Right kidney (tissue), 1 donor: ENCODE measurements at regions not wholly inside any gene's neighbourhood (a gene's known extent, or its start where the extent isn't known, plus 50 kb on each side); places are given as distances from the start of the nearest gene placed in this dataset.

Experiments
- DNase-seq: peaks from one replicate; pipeline ENCODE4 v3.0.0-alpha.2; 2016

DNA sequence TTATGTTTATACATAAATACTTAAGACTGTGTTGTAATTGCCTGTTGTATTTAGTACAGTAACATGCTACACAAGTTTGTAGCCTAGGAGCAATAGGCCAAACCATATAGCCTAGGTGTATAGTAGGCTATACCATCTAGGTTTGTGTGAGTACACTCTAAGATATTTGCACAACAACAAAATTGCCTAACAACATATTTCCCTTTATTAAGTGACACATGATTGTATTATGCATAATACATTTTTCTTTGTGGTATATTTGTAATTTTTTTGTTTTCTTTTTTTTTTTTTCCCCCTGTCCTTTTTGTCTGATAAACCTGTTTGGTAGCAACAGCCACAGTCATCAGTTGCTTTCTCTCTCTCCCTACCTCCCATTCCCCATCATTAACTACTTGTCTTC, 945.6 kb downstream of the ZPLD1 start:
- no peak for DNase-seq

DNA sequence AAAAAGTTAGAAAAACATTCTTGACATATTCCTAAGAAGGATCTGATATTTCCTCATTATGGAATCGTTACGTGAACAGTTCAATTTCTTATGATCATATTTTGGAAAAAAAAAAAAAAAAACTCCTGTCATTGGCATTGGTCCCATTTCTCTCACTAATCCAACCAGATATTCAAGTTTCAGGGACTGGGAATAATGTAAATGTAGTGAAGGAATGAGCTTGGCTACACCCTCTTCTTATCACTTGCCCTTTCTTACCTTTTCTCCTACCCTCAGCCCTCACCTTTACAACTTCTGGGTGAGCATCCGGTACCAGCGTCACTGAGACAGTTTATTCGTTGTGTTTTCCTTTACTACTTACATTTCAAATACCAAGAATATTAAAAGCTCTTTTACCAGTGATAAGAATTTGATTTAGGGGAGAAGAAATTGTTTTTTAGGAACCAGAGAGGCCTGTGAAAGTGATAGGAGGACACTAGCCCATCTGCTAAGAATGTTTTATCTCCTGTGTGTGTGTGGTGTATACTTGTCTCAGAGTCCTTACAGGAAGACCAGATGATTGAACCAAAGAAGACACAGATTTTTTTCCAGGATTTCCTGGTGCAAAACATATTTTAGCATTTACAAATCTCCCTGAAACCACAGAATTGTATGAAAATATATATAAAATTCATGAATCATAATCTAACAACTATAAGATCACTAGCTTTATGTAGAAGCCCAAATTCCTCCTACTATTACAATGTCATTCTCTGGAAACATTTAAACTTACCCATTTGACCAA, 946.7 kb downstream of the ZPLD1 start:
- DNase-seq = no peak

DNA sequence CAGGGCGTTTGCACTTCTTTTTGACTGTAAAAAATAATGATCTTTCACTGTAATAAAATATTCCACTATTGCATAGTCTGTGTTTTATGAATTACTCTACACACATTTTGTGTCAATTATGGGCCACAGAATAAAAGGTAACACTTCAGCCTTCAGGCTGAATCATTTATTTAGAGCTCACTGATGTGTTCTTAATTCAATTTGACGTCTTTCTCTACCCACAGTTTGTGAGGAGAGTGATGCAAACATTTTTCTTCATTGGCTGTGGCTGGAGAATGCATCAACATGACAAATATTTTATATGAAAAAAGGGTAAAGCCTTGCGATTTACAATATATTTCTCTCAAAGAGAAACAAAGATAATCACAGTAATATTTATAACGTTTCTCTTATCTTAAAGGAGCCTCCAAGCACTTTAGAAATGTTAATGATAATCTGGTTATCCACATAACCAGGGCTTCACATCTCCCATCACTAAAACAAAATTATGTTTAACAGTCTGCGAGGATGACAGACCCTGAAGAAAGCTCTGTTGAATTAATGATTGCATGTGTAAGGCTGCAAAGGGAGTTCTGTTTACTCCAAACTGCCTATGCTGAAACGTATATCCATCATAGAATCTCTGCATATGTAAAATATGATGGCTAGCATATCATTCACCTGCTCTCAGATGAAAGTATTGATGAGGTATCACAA, 951.3 kb downstream of the ZPLD1 start:
- DNase-seq = no peak

DNA sequence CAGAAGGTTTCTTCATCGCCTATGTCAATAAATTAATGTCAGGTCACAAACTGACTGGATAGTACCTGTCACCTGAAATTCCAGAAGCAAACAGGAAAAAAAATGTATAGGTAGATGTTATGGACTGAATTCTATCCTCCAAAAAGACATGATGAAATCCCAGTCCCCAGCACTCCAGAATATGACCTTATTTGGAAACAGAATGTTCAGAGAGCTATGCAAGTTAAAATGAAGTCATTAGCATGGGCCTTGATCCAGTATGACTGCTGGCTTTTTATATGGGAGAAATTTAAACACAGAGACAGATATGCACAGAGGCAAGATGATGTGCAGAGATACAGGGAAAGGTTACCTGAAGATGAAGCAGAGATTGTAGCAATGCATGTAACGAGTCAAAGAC, 953.4 kb downstream of the ZPLD1 start:
- DNase-seq = no peak

DNA sequence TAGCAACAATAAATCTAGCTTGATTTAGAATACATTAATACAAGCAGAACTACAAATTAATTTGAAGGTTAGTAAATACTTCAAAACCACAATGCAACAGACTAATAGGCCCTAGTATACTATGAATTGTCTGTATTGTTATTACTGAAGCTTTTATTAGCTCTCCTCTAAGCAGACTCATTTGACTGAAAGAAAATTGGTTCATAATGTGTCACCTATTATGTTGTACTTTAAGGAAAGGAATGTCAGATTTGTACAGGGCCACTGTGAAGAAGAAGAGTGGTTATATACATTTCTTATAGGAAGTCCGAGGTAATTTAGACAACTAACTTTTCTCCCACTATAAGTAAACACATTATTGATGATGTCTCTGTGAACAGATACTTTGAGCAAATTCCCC, 954.5 kb downstream of the ZPLD1 start:
- DNase-seq = no peak

DNA sequence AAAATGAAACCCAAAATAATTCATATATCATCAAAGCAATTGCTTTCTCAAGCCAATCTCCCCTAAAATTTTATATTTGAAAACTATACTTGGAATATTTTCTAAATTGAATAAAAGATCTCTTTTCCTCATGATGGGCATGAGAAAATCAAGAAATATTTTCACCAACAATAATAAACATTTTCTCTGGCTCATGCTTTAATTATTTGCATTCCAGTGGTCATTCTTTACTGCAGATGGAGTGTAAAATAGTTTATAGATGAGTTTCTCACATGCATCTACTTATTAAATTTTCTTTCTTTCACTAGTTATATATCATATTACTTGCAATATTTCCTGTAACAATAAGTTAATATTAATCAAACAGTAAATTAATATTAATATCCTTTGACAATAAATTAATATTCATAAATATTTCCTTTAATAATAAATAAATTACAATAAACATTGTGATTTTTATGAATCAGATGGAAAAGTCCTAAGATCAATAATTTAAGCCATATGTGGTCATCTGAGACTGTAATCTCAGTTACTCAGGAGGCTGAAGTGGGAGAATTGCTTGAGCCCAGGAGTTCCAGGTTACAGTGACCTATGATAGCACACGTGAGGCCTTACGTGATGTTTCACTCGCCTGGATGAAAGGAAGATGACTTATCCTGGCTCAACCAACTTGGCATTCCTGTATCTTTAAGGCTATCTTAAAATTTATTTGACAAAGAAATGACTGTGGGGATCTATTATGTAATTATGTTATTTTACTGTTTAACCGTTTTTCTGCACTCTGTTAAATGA, 958.8 kb downstream of the ZPLD1 start:
- no peak for DNase-seq

DNA sequence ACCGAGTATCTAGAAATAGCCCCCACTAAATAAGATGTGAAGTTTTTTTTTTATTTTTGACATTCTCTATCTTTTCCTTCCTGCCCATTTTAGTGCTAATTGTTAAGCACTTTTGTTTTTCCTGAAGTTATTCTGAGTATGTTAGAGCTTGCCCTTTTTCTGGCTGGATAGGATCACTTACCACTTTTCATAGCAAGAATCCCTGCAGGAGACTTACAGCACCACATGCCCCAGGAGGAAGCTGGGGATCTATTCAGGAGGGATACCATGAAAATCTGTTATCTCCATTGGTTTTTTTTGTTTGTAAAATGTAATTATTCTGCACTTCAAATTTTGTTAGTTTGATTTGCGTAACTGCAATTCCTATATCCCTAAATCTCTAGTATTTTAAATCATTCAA, 968.4 kb downstream of the ZPLD1 start:
- no peak for DNase-seq

DNA sequence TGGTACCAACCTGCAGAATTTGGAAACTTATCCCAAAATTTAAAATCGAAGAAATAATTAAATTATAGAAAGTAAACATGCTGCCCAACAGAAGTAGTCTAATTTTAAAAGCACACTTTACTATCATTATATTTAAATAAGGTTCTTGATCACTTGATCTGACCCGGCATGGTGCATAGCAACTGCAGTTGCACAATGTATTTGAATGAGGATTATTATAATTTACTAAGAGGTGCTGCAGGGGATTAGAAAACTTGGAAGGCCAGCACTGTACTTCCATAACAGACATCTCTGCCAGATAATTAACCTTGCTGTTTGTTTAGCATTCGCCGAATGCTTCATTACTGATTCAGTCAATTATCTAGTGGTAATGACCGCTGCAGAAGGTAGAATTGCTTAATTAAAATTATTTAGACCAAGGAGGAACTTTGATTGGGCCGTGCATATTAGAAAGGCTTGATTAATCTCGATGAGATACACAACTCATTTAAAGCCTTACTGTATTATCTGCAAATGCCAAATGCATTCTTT, 971.6 kb downstream of the ZPLD1 start:
- no peak for DNase-seq

DNA sequence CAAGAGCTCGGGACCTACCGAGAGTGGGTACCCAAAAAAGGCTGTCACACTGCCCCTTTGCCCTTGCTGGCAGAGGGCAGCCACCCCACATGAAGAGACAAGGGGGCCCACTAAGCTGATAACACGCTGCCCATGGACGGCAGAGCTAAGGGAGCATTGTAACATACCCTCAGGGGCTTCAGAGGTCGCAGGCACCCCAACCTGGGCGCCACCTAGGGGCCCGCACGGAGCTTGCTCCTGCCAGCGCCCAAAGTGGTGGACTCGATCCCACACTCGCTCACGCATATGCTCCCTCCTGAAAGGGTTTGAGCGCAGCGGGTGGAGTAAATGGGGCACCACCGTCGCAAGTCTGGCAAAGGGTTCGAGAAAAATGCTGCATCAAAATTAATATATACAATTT, 975.4 kb downstream of the ZPLD1 start:
- no peak for DNase-seq

DNA sequence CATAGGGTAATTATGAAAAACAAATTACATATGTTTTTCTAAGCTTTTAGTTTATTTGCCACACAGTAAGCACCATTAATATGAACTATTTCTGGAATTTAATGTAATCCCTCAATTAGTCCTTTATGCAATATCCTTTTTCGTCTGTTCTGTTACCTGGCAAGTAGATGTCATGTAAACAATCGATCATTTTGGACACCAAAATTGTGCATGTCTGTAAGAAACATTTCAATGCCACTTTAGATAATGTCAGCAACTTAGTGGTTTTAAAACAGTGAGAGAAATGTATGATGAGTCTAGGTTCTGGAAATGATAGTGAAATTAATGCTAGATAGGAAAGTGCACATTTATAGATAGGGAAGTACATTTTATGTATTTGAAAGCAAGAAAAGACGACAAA, 986.6 kb downstream of the ZPLD1 start:
- no peak for DNase-seq

DNA sequence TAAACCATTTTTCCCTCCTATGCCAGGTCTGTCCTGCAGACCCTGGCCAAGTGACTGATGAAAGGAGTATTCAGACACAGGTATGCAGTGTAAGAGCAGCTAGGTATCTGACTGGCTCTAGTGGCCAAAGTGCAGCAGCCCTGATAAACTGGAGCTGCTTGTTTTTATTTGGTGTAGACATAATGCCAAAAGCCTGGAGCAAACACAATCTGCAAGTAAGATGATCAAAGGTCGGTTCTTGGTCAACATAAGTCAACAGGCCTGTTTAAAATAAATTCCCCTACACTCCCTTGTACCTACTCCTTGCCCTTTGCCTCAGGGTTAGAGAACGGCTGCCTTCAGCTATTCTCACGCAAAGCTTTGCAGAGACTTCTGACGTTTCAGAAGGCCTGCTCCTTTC, 1003.1 kb downstream of the ZPLD1 start:
- DNase-seq = no peak

DNA sequence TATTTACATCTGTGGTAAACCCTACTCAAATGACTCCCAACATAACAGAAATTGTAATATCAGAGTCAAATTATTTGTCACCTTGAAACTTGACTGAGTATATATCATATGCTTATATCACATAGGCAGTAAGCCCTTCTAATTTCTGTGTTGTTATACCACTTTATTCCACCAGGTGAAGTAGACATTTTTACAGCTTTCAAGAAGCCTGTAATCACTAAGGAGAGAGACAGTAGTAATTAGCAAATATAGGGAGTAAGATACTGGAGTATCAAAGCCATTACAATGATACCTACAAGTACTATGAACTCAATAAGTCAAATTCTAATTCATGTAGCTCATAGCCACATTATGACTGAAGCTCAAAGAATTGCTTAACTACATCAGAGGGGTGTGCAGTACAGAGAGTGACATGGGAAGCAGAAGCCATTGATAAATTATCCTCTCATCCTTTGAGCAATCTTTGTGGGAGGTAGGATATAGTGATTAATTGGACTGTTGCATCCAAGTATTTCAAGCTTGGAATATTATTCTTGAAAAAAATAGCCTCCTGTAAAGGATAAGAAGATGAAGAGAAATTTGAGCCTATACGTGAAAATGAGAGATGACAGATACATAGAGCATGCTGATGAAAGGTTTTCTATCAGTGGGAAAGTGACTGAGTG, 1005.9 kb downstream of the ZPLD1 start:
- no peak for DNase-seq

DNA sequence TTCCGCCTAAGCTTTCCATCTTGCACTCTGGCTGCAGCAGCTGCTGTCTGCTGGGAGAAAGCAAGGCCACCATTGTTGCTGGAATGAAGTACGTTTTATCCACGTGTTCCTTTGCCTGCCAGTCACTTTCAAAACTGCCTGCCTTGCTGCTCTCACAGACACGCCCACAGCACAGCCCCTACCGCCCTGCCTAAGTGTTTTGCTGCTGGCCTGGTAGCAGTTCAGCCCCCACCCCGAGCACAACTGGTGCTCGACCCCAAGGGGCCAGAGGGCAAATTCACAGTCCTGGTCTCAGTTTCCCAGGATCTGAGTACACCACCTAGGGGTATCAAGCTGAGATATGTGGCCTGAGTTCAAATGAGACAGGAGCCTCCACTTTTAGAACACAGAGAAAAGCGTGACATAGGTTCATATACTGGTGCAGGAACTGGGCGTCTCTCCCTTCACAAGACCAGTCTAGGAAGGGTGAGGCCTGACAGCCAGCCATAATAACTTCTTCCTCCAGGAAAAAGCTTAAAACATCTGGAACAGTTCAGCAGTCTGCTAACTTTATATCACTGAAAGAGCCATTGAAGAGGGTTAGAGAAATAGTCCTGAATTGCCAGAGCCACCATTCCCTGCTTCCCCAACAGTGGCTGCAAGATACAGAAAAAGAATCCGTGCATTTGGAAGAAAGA, 1012.3 kb downstream of the ZPLD1 start:
- DNase-seq = no peak

DNA sequence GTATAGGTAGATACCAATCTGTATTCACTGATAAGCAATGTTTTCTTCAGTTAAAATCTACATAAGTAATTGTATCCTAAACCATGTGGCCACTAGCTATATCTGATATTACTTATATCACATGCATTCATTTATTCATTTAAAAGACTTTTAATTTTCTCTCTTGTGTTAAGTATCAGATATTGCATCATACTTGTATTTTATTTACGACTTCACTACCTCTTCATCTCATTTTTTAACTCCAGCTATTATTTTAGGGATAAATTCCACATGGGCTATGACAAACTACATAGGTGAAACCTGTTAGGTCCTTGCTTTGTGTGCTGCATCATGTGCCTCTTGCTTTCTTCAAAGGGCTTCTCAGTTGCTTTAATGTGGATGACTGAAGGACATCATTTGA, 1018.3 kb downstream of the ZPLD1 start:
- no peak for DNase-seq

DNA sequence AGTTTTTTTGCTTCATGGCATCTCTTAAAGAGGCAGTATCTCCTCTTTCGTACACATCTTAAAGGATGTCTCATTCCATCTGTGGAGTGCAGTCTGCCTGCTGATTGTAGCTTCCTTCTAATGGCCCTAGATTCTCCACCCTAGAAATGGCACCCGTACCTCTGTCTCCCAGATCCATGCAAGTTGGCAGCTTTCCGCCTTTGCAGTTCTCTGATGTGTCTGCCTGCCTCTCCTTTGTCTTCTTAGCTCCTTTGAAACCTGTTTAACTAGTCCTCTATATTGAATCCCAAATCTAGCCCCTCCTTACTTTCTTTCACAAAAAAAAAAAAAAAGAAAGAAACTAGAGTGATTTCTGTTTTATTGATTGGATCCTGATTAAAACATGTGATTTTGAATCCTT, 1025.0 kb downstream of the ZPLD1 start:
- DNase-seq = no peak

DNA sequence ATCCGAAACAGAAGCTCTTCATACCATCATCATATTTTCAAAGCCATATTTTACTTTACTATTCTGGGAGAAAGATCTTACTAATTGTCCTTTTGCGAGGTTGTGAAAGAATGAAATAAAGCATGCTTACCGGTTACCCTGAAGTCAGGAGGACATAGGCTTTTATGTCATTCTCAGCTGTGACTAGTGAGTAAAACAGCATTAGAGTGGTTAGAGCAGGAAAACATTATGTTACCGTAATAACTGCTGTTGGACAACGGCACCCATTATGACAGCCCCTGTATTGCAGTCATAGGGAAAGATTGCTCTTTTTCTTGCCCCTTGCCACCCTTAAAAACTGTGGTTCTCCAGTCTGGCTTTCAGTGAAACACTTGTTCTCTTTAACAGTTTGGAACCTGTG, 1035.7 kb downstream of the ZPLD1 start:
- no peak for DNase-seq

DNA sequence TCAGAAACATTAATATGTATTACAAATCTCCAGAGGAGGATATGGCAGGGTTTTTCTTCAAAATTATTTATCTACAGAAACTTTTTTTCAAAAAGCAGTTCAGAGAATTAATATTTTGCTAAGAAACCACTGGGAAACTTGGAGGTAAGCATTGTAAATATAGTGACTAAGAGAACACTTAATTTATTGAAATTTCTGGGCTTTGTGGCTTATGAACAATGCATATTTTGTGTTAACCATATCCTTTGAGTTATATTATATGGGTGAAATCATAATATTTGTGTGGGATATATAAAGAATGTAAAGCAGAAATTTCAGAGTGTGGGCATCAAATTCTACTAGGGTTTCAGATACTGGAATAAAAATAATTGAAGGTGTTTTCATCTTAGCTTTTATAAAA, 1059.2 kb downstream of the ZPLD1 start:
- DNase-seq = no peak

DNA sequence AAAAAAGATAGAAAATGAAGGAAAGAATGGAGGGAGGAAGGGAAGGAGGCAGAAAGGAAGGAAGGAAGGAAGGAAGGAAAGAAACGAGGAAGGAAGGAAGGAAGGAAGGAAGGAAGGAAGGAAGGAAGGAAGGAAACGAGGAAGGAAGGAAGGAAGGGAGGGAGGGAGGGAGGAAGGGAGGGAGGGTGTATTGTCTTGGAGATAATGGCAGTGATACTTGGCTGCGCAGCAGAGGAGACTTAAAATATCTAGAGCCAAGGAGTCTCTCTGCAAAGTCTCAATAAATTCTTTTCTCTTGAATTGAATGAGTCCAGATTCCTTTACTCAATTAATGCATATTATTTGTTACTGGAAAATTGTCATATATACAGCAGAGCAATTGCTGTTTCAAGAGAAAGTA, 1059.7 kb downstream of the ZPLD1 start:
- DNase-seq = no peak

DNA sequence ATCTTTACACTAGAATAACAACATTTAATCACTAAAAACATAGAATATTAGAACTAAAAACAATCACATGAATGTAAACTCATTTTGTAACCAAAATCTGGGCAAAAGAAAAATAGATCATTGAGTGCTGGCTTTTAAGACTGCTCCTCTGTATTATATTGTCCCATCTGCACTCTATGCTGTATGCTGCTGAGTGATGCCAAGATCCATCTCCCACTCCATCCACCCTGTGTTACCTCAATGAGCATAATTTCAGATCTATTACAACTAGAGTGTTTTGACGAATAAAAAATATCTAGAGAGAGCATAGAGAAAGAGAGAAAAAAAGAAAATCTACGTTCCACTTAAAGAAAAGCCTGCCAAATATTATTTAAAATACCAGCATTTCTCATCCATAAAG, 1060.4 kb downstream of the ZPLD1 start:
- no peak for DNase-seq

DNA sequence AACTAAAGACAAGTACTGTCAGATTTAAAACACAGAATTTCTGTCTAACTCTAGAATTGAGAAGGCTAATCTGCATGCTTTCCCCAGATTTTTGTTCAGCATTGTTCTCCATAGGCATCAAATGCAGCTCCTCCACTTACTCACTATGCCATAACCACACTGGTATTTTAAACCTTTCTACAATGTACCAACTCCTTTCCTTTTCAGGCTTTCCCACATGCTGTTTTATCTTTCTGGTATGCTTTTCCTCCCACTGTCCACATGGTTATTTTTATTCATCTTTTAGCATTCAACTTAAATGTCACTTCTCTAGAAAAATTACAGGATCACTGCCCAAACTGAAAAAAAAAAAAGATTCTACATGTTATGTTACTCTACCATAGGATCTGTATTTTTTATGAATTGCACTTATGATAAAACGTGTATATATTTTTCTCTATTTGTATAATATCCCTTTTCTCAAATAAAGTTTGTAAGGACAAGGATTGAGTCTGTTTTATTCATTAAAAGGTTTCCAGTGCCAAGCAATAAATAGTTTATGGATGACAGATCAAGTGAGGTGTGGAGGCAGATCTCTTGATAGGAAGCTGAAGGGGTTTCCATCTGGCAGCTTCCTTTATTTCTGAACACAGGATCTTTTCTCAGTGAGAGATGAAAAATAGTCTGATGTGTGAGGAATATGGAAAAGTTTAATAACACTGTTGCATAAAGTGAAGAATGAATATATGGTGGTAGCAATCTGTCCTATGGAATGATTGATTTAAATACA, 1064.5 kb downstream of the ZPLD1 start:
- DNase-seq = no peak

DNA sequence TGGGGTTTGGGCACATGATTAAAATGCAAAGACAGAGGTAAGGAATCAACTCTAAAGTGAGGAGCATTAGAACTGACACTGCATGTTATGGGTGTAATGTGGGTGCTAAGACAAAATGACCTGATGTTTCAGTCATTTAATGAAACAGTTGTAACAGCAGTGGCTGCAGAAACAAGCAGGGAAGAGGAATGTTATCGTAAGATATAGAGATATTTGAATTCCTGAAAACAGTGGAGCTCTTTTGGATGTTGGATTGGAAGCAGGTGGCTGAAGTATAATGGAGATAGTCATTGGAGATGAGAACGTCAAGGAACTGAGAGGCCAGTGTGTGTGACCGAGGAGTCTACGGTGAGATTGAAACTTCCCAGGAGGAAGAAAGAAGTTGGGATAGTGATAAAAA, 1065.2 kb downstream of the ZPLD1 start:
- DNase-seq = no peak
